GM12892 (cell line): ENCODE measurements at regions not wholly inside any gene's neighbourhood (a gene's known extent, or its start where the extent isn't known, plus 50 kb on each side); places are given as distances from the start of the nearest gene placed in this dataset.

Source experiments
- POLR2A ChIP-seq: IDR thresholded peaks from 2 replicates; pipeline ENCODE4 v1.6.1; 2011; ENCODE audit warnings: low read depth, low read length, control low read depth
- POLR2AphosphoS5 ChIP-seq: IDR thresholded peaks from 2 replicates; pipeline ENCODE4 v1.6.1; 2011; ENCODE audit warnings: low read depth, low read length, control low read depth
- TAF1 ChIP-seq: IDR thresholded peaks from 2 replicates; pipeline ENCODE4 v1.6.1; 2011; ENCODE audit warnings: low read depth, mild to moderate bottlenecking, control low read depth, low read length, borderline replicate concordance

GRCh38 chr12:115001571-115002180 is 317.7 kb upstream of the TBX3 start:
- TF ChIP-seq POLR2AphosphoS5 (no peak), POLR2A (no peak), TAF1 (no peak)
